ENCODE measurements at regions not wholly inside any gene's neighbourhood (a gene's known extent, or its start where the extent isn't known, plus 50 kb on each side); places are given as distances from the start of the nearest gene placed in this dataset.
"Not testable (repeated sequence)": the region's sequence is repeated elsewhere in the genome, so short reads cannot be mapped to it uniquely, and the experiment has no call there.

GRCh38 chr4:144799486-144799885, 153.5 kb downstream of the HHIP start:
- no peak for ATAC-seq

- ATAC-seq = no peak
These were observed 155.8 kb downstream of the HHIP start for GRCh38 chr4:144801731-144802130.

GRCh38 chr4:144808034-144808433, 162.1 kb downstream of the HHIP start:
- no peak for ATAC-seq

- no peak for ATAC-seq
These were observed 163.2 kb downstream of the HHIP start for GRCh38 chr4:144809056-144809640.

GRCh38 chr4:144816668-144817067, 170.7 kb downstream of the HHIP start:
- ATAC-seq = no peak

- no peak for ATAC-seq
These were observed 171.1 kb downstream of the HHIP start for GRCh38 chr4:144817081-144817480.

- peak; percentile 35 for ATAC-seq
These were observed 172.2 kb downstream of the HHIP start for GRCh38 chr4:144818136-144818535.

GRCh38 chr4:144819591-144819990, 173.6 kb downstream of the HHIP start:
- no peak for ATAC-seq

- ATAC-seq = no peak
These were observed 174.2 kb downstream of the HHIP start for GRCh38 chr4:144820011-144820727.

- ATAC-seq = no peak
These were observed 174.8 kb downstream of the HHIP start for GRCh38 chr4:144820728-144821085.

GRCh38 chr4:144831971-144832370, 186.0 kb downstream of the HHIP start:
- no peak for ATAC-seq

GRCh38 chr4:144845411-144845810, 199.5 kb downstream of the HHIP start:
- ATAC-seq = no peak

GRCh38 chr4:144851948-144852347, 206.0 kb downstream of the HHIP start:
- ATAC-seq = no peak

GRCh38 chr4:144861471-144861870, 215.5 kb downstream of the HHIP start:
- no peak for ATAC-seq

- ATAC-seq = no peak
These were observed 216.3 kb downstream of the HHIP start for GRCh38 chr4:144862210-144862609.

- ATAC-seq = not testable (repeated sequence)
These were observed 218.9 kb downstream of the HHIP start for GRCh38 chr4:144864891-144865290.

- ATAC-seq = no peak
These were observed 222.4 kb downstream of the HHIP start for GRCh38 chr4:144868309-144868708.

GRCh38 chr4:144872508-144873225, 225.3 kb downstream of the ANAPC10 start:
- no peak for ATAC-seq

GRCh38 chr4:144873226-144873990, 224.6 kb downstream of the ANAPC10 start:
- no peak for ATAC-seq

GRCh38 chr4:144894573-144894972, 203.4 kb downstream of the ANAPC10 start:
- no peak for ATAC-seq

GRCh38 chr4:144899393-144899792, 198.6 kb downstream of the ANAPC10 start:
- no peak for ATAC-seq

GRCh38 chr4:144901141-144901540, 196.9 kb downstream of the ANAPC10 start:
- no peak for ATAC-seq

GRCh38 chr4:144902614-144903013, 195.4 kb downstream of the ANAPC10 start:
- ATAC-seq = no peak

Measured in esophagus mucosa (tissue), 1 donor.